Skeletal muscle satellite cell (primary cell): ENCODE measurements at regions not wholly inside any gene's neighbourhood (a gene's known extent, or its start where the extent isn't known, plus 50 kb on each side); places are given as distances from the start of the nearest gene placed in this dataset.

Source experiments
- H3K27me3 ChIP-seq: 2 replicates; pipeline ENCODE4 v1.7.0; 2013; ENCODE audit warnings: low read length; ENCODE audit not compliant: control insufficient read depth, insufficient read depth
- H3K36me3 ChIP-seq: 2 replicates; pipeline ENCODE4 v1.7.0; 2013; ENCODE audit warnings: mild to moderate bottlenecking, control low read depth, low read length; ENCODE audit not compliant: insufficient read depth
- H3K4me1 ChIP-seq: 2 replicates; pipeline ENCODE4 v1.7.0; 2013; ENCODE audit warnings: low read length; ENCODE audit not compliant: control insufficient read depth, insufficient read depth
- H3K4me2 ChIP-seq: 2 replicates; pipeline ENCODE4 v1.7.0; 2013; ENCODE audit warnings: mild to moderate bottlenecking, low read length
- H3K4me3 ChIP-seq: 2 replicates; pipeline ENCODE4 v1.7.0; 2013; ENCODE audit warnings: low read length
- H3K9ac ChIP-seq: 2 replicates; pipeline ENCODE4 v1.7.0; 2013; ENCODE audit warnings: mild to moderate bottlenecking, low read depth, low read length, moderate library complexity
- H3K9me3 ChIP-seq: replicated peaks from 2 replicates; pipeline ENCODE4 v1.7.0; 2013; ENCODE audit warnings: mild to moderate bottlenecking, control low read depth, low read length

- Histone ChIP-seq H3K36me3 (no peaks in the 10 kb centered on the region), H3K9ac (no peak overlapping the region), H3K4me2 (no peak overlapping the region), H3K9me3 (peaks cover 5% of the 10 kb centered on the region), H3K27me3 (no peaks in the 10 kb centered on the region), H3K4me1 (no peaks in the 10 kb centered on the region), H3K4me3 (no peak overlapping the region)
Measured at GRCh38 chr5:175120412-175120811, 323.6 kb downstream of the DRD1 start.

- H3K9ac ChIP-seq: no peak overlapping the region
- no peaks in the 10 kb centered on the region for H3K36me3 ChIP-seq
- H3K4me3 ChIP-seq: no peak overlapping the region
- no peak overlapping the region for H3K4me2 ChIP-seq
- H3K27me3 ChIP-seq: no peaks in the 10 kb centered on the region
- no peaks in the 10 kb centered on the region for H3K4me1 ChIP-seq
- H3K9me3 ChIP-seq: peaks cover 5% of the 10 kb centered on the region
Measured at GRCh38 chr5:175118700-175119309, 325.2 kb downstream of the DRD1 start.

GRCh38 chr5:175116466-175117048, 327.4 kb downstream of the DRD1 start:
- Histone ChIP-seq H3K27me3 (no peaks in the 10 kb centered on the region), H3K4me2 (no peak overlapping the region), H3K4me3 (no peak overlapping the region), H3K9me3 (peaks cover 3% of the 10 kb centered on the region), H3K36me3 (no peaks in the 10 kb centered on the region), H3K9ac (no peak overlapping the region), H3K4me1 (no peaks in the 10 kb centered on the region)

GRCh38 chr5:175115831-175116230, 328.2 kb downstream of the DRD1 start:
- Histone ChIP-seq H3K4me2 (no peak overlapping the region), H3K9me3 (peaks cover 3% of the 10 kb centered on the region), H3K9ac (no peak overlapping the region), H3K27me3 (no peaks in the 10 kb centered on the region), H3K4me1 (no peaks in the 10 kb centered on the region), H3K36me3 (no peaks in the 10 kb centered on the region), H3K4me3 (no peak overlapping the region)

GRCh38 chr5:175113947-175114346, 330.0 kb downstream of the DRD1 start:
- no peak overlapping the region for H3K9ac ChIP-seq
- H3K4me3 ChIP-seq: no peak overlapping the region
- H3K4me2 ChIP-seq: no peak overlapping the region
- H3K4me1 ChIP-seq: no peaks in the 10 kb centered on the region
- H3K36me3 ChIP-seq: no peaks in the 10 kb centered on the region
- H3K9me3 ChIP-seq: peaks cover 3% of the 10 kb centered on the region
- no peaks in the 10 kb centered on the region for H3K27me3 ChIP-seq

- Histone ChIP-seq H3K4me2 (no peak overlapping the region), H3K4me3 (no peak overlapping the region), H3K9ac (no peak overlapping the region), H3K9me3 (no peaks in the 10 kb centered on the region), H3K4me1 (no peaks in the 10 kb centered on the region), H3K36me3 (no peaks in the 10 kb centered on the region), H3K27me3 (no peaks in the 10 kb centered on the region)
Measured at GRCh38 chr5:175109058-175109755, 334.8 kb downstream of the DRD1 start.

- H3K4me3 ChIP-seq: no peak overlapping the region
Measured at GRCh38 chr5:175107865-175108264, 336.1 kb downstream of the DRD1 start.

GRCh38 chr5:175107028-175107588, 336.9 kb downstream of the DRD1 start:
- no peak overlapping the region for H3K9ac ChIP-seq
- no peak overlapping the region for H3K4me2 ChIP-seq
- H3K9me3 ChIP-seq: no peaks in the 10 kb centered on the region
- no peak overlapping the region for H3K4me3 ChIP-seq
- H3K36me3 ChIP-seq: no peaks in the 10 kb centered on the region
- H3K27me3 ChIP-seq: no peaks in the 10 kb centered on the region
- no peaks in the 10 kb centered on the region for H3K4me1 ChIP-seq

More at GRCh38 chr5:175107865-175108264, 336.1 kb downstream of the DRD1 start:
- Histone ChIP-seq H3K36me3 (no peaks in the 10 kb centered on the region), H3K4me1 (no peaks in the 10 kb centered on the region), H3K9ac (no peak overlapping the region), H3K4me2 (no peak overlapping the region), H3K27me3 (no peaks in the 10 kb centered on the region), H3K9me3 (no peaks in the 10 kb centered on the region)

GRCh38 chr5:175104677-175105076, 339.3 kb downstream of the DRD1 start:
- H3K9me3 ChIP-seq: no peaks in the 10 kb centered on the region
- H3K4me2 ChIP-seq: no peak overlapping the region
- H3K9ac ChIP-seq: no peak overlapping the region
- no peaks in the 10 kb centered on the region for H3K36me3 ChIP-seq
- H3K27me3 ChIP-seq: no peaks in the 10 kb centered on the region
- H3K4me1 ChIP-seq: no peaks in the 10 kb centered on the region
- no peak overlapping the region for H3K4me3 ChIP-seq

- Histone ChIP-seq H3K9ac (no peak overlapping the region), H3K36me3 (no peaks in the 10 kb centered on the region), H3K9me3 (no peaks in the 10 kb centered on the region), H3K4me3 (no peak overlapping the region), H3K4me1 (no peaks in the 10 kb centered on the region), H3K4me2 (no peak overlapping the region), H3K27me3 (no peaks in the 10 kb centered on the region)
Measured at GRCh38 chr5:175103746-175104145, 340.2 kb downstream of the DRD1 start.

- Histone ChIP-seq H3K36me3 (no peaks in the 10 kb centered on the region), H3K4me1 (no peaks in the 10 kb centered on the region), H3K9ac (no peak overlapping the region), H3K27me3 (no peaks in the 10 kb centered on the region), H3K4me3 (no peak overlapping the region), H3K4me2 (no peak overlapping the region), H3K9me3 (no peaks in the 10 kb centered on the region)
Measured at GRCh38 chr5:175102717-175103116, 341.3 kb downstream of the DRD1 start.
